ENCODE measurements at regions not wholly inside any gene's neighbourhood (a gene's known extent, or its start where the extent isn't known, plus 50 kb on each side); places are given as distances from the start of the nearest gene placed in this dataset.
"Not testable (repeated sequence)": the region's sequence is repeated elsewhere in the genome, so short reads cannot be mapped to it uniquely, and the experiment has no call there.

DNA sequence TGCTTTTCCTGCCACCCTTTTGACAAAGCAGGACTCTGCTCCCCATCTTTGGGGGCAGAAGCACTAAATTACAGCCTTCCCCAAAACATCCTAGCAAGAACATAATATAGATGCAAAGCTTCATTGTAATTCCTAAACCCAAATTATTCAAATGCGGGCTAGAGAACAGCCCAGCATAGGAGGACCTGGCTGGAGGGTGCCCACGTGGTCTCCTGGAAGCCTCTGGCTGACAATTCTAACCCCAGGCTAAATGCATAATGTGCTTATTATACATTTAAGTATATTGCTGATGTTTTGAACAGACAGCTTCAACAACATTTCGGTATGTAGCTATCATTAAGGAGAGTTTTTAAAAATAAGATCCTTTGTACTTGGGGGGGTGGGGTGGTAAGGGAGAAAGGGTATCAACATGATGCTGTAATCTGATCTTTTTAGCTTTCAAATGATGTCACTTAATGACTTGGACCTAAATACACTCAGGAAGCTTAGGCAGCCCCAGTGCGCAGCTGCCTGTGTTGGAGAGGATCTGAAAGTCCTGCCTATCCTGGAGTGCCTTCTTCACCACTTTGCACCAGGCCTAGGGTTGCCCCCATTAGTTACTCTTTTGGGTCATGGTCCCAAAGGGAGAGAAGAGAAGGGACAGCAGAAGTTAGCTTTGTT is 57.2 kb upstream of the USP3 start:
- H3K27ac ChIP-seq = no peak overlapping the region
- no peak overlapping the region for H3K4me3 ChIP-seq
- H3K36me3 ChIP-seq = no peaks in the 10 kb centered on the region
- no peaks in the 10 kb centered on the region for H3K9me3 ChIP-seq
- no peak for TF ChIP-seq CTCF (IDR thresholded peaks at IDR 0.05)
- peaks cover 0 to 4% of the 10 kb centered on the region in 2 donors for H3K27me3 ChIP-seq
- intact Hi-C loops (cut with DNase I; ENCODE audit: low total_unique reads) = no loop called here
- no peaks in the 10 kb centered on the region for H3K4me1 ChIP-seq
- DNase-seq = no peak

- TF ChIP-seq CTCF (IDR thresholded peaks at IDR 0.05) = no peak
- Histone ChIP-seq H3K4me1 (no peaks in the 10 kb centered on the region), H3K27me3 (peaks cover 0 to 4% of the 10 kb centered on the region in 2 donors), H3K36me3 (no peaks in the 10 kb centered on the region), H3K27ac (no peak overlapping the region), H3K4me3 (no peak overlapping the region), H3K9me3 (no peaks in the 10 kb centered on the region)
- intact Hi-C loops (cut with DNase I; ENCODE audit: low total_unique reads) = no loop called here
- peak; percentile 17 to 35 for DNase-seq
These were observed 56.1 kb upstream of the USP3 start for GRCh38 chr15:63448266-63448665.

- H3K36me3 ChIP-seq; H3K4me1 ChIP-seq; H3K9me3 ChIP-seq; H3K27ac ChIP-seq; intact Hi-C loops (cut with DNase I; ENCODE audit: low total_unique reads); H3K4me3 ChIP-seq; H3K27me3 ChIP-seq: not testable (repeated sequence)
- peak in 1 of 2 donors; percentile 63 for DNase-seq
These were observed 55.4 kb upstream of the USP3 start for GRCh38 chr15:63448872-63449555.

DNA sequence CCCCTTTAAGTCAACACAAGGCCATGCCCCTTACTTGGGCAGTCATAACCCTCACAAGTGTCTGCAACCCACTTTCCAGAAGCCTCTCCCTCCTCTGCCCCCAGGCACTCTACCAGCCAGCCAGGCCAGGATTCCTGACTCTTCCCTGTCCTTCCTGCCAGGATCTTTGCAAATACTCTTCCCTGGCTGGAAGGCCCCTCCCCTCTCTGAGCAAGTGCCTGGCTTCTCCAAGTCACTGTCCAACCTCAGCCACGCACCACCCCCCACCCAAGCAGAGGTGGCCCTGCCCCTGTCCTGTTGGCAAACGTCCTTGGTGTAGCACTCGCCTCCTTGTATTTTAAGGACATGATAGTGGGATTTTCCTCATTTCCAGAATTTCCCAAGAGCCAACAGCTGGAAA is 54.7 kb upstream of the USP3 start:
- Histone ChIP-seq H3K27me3 (peaks cover 0 to 4% of the 10 kb centered on the region in 2 donors), H3K9me3 (no peaks in the 10 kb centered on the region), H3K27ac (no peak overlapping the region), H3K36me3 (no peaks in the 10 kb centered on the region), H3K4me1 (no peaks in the 10 kb centered on the region), H3K4me3 (no peak overlapping the region)
- no peak for TF ChIP-seq CTCF (IDR thresholded peaks at IDR 0.05)
- peak in 1 of 2 donors; percentile 19 for DNase-seq
- intact Hi-C loops (cut with DNase I; ENCODE audit: low total_unique reads) = no loop called here

- Histone ChIP-seq H3K9me3 (no peaks in the 10 kb centered on the region), H3K4me3 (no peak overlapping the region), H3K27ac (no peak overlapping the region), H3K36me3 (no peaks in the 10 kb centered on the region), H3K27me3 (peaks cover 0 to 4% of the 10 kb centered on the region in 2 donors), H3K4me1 (no peaks in the 10 kb centered on the region)
- no peak for TF ChIP-seq CTCF (IDR thresholded peaks at IDR 0.05)
- no peak for DNase-seq
- intact Hi-C loops (cut with DNase I; ENCODE audit: low total_unique reads) = no loop called here
These were observed 53.5 kb upstream of the USP3 start for GRCh38 chr15:63450884-63451225.

DNA sequence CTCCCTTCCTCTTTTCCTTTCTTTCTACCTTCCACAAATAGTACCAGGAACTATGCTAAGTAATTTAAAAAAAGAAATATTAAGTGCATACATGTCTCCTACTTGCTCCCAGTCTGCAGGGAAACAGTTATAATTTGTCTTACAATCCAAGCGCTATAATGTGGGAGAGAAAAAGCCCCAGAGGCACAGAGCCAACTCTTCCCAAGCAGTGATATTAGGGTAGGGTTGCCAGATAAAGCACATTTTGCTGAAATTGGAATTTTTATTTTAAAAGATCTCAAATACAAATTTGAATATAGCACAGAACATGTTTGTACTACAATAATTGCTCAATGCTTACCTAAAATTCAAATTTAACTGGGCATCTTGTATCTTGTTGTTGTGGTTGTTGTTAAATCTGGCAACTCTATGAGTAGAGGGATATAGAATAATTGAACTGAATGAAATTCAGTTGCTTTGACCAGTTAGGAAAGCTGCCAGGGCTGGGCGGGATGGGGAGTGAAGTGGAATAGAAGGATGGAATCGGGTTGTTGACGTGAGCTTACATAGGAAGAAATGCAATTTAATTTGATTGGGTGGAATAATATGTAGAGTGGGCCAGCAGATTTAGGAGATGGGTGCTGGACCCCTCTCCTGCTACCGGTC is 52.6 kb upstream of the USP3 start:
- peaks cover 0 to 4% of the 10 kb centered on the region in 2 donors for H3K27me3 ChIP-seq
- no peak for DNase-seq
- no peak overlapping the region for H3K27ac ChIP-seq
- no peak overlapping the region for H3K4me3 ChIP-seq
- intact Hi-C loops (cut with DNase I; ENCODE audit: low total_unique reads) = no loop called here
- TF ChIP-seq CTCF (IDR thresholded peaks at IDR 0.05) = no peak
- no peaks in the 10 kb centered on the region for H3K9me3 ChIP-seq
- no peaks in the 10 kb centered on the region for H3K4me1 ChIP-seq
- no peaks in the 10 kb centered on the region for H3K36me3 ChIP-seq
